ENCODE measurements at regions not wholly inside any gene's neighbourhood (a gene's known extent, or its start where the extent isn't known, plus 50 kb on each side); places are given as distances from the start of the nearest gene placed in this dataset.
"Not testable (repeated sequence)": the region's sequence is repeated elsewhere in the genome, so short reads cannot be mapped to it uniquely, and the experiment has no call there.

DNA sequence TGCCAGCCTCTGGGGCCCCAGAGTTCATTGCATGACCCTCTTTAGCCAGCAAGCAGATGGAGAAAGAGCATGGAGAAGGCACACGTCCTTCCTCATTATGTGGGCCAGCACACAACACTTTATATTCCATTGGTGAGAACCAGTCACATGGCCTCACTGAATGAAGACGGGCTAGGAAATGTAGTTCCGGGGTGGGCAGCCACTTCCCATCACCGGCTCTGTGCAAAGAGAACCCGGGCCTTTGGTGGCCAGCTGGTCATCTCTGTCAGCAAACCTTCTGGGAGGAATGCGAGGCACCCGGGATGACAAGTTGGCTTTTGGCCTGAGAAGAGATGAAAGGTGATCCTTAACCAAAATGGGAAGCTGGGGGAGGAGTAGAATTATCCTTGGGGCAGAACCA lies 90.2 kb upstream of the VGLL4 start:
- Mint-ChIP-seq H3K4me3 (no peak overlapping the region), H3K4me1 (ENCODE audit: low read depth) (no peaks in the 10 kb centered on the region), H3K9me3 (no peaks in the 10 kb centered on the region), H3K27ac (no peak overlapping the region), H3K27me3 (peaks cover 6% of the 10 kb centered on the region), H3K36me3 (ENCODE audit: low read depth) (no peaks in the 10 kb centered on the region)
- intact Hi-C loops (cut with micrococcal nuclease), result no loop called here
- TF ChIP-seq, protein P1, sequence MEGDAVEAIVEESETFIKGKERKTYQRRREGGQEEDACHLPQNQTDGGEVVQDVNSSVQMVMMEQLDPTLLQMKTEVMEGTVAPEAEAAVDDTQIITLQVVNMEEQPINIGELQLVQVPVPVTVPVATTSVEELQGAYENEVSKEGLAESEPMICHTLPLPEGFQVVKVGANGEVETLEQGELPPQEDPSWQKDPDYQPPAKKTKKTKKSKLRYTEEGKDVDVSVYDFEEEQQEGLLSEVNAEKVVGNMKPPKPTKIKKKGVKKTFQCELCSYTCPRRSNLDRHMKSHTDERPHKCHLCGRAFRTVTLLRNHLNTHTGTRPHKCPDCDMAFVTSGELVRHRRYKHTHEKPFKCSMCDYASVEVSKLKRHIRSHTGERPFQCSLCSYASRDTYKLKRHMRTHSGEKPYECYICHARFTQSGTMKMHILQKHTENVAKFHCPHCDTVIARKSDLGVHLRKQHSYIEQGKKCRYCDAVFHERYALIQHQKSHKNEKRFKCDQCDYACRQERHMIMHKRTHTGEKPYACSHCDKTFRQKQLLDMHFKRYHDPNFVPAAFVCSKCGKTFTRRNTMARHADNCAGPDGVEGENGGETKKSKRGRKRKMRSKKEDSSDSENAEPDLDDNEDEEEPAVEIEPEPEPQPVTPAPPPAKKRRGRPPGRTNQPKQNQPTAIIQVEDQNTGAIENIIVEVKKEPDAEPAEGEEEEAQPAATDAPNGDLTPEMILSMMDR (IDR thresholded peaks at IDR 0.05), result no peak
- DNase-seq (no peak), ATAC-seq (no peak)
- POLR2A ChIA-PET, result no interaction called here
- CTCF ChIA-PET, result no interaction called here

DNA sequence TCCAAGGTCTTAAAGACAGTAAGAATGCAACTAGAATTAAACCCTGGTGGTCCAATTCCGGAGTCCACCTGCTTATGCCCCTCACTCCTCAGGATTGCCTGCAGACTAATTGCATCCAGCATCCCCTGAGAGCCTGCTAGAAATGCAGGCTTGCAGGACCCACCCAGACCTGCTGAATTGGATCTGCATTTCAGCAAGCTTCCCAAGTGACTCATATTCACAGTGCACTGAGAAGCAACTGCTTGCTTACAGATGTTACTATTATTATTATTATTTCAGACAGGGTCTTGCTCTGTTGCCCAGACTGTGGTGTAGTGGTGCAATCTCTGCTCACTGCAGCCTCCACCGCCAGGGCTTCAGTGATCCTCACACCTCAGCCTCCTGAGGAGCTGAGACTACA lies 83.5 kb upstream of the VGLL4 start:
- Mint-ChIP-seq H3K27me3 (peaks cover 17% of the 10 kb centered on the region), H3K4me1 (ENCODE audit: low read depth) (peaks cover 3% of the 10 kb centered on the region), H3K9me3 (no peaks in the 10 kb centered on the region), H3K27ac (no peak overlapping the region), H3K4me3 (no peak overlapping the region), H3K36me3 (ENCODE audit: low read depth) (no peaks in the 10 kb centered on the region)
- intact Hi-C loops (cut with micrococcal nuclease), result no loop called here
- ChIA-PET POLR2A (no interaction called here), CTCF (no interaction called here)
- TF ChIP-seq, protein P1 (IDR thresholded peaks at IDR 0.05), result no peak
- DNase-seq (no peak), ATAC-seq (no peak)

DNA sequence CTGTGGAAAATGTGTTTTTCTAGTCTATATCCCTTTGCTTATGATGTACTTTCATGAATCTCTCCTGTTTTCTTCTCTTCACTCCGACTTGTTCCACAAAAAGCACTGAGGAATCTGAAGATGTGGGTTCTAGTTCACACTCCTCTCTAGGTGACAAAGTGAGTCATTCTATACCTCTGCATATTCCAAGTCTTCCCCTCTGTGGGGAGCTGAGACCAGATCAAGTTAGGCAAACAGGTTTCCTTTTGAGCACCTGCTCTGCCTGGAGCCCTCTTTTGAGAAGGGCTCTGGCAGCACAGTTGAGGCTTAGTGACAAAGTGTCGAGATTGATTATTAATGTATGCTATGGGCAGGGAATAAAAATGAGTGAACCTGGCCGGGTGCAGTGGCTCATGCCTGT lies 82.4 kb upstream of the VGLL4 start:
- no peak overlapping the region for H3K27ac Mint-ChIP-seq
- H3K36me3 Mint-ChIP-seq (ENCODE audit: low read depth), result no peaks in the 10 kb centered on the region
- ATAC-seq, result no peak
- H3K4me1 Mint-ChIP-seq (ENCODE audit: low read depth), result peaks cover 4% of the 10 kb centered on the region
- TF ChIP-seq, protein P1 (IDR thresholded peaks at IDR 0.05), result no peak
- ChIA-PET CTCF (no interaction called here), POLR2A (no interaction called here)
- no peak overlapping the region for H3K4me3 Mint-ChIP-seq
- no peak for DNase-seq
- H3K9me3 Mint-ChIP-seq, result no peaks in the 10 kb centered on the region
- intact Hi-C loops (cut with micrococcal nuclease), result no loop called here
- peaks cover 22% of the 10 kb centered on the region for H3K27me3 Mint-ChIP-seq

DNA sequence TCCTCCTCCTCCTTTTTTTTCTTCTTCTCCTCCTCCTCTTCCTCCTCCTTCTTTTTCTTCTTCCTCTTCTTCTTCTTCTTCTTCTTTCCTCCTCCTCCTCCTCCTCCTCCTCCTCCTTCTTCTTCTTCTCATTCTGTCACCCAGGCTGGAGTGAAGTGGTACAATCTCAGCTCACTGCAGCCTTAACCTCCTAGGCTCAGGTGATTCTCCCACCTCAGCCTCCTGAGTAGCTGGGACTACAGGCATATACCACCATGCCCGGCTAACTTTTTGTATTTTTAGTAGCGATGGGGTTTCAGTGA lies 81.6 kb upstream of the VGLL4 start:
- ATAC-seq; POLR2A ChIA-PET; intact Hi-C loops (cut with micrococcal nuclease); H3K27ac Mint-ChIP-seq; H3K4me1 Mint-ChIP-seq (ENCODE audit: low read depth); H3K4me3 Mint-ChIP-seq; CTCF ChIA-PET; DNase-seq; H3K36me3 Mint-ChIP-seq (ENCODE audit: low read depth); H3K9me3 Mint-ChIP-seq: not testable (repeated sequence)
- H3K27me3 Mint-ChIP-seq, result peaks cover 22% of the 10 kb centered on the region

DNA sequence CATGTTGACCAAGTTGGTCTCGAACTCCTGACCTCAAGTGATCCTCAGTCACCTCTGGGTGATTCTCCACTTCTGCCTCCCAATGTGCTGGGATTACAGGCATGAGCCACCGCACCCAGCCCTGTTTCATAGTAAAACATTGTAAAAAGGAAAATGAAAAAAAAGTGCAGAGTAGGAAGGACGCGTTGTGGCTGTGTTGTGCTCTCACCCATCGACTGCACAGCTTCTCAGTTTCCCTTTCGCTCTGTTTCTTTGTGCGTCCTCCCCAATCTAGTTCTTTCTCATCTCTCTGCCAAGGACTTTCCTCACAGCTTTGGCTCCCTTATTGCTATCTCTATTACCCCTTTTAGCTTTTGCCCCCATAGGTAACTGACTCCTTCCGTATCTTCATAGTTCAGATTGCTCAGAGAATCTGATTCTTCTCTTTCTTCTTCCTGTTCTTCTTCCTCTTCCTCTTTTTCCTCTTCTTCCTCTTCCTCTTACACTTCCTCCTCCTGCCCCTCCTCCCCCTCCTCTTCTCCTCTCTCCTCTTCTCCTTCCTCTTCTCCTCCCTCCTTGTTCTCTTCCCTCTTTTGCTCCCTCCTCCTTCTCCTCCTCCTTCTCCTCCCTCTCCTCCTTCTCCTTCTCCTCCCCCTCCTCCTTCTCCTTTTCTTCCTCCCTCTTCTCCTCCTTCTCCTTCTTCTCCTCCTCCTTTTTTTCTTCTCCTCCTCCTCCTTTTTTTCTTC lies 81.1 kb upstream of the VGLL4 start:
- POLR2A ChIA-PET, result no interaction called here
- DNase-seq, result peak; percentile 12

More for the DNA sequence above, 81.1 kb upstream of the VGLL4 start:
- peak; percentile 31 for ATAC-seq
- Mint-ChIP-seq H3K9me3 (no peaks in the 10 kb centered on the region), H3K4me3 (peak overlapping the region; percentile 51), H3K4me1 (ENCODE audit: low read depth) (peaks cover 6% of the 10 kb centered on the region), H3K36me3 (ENCODE audit: low read depth) (no peaks in the 10 kb centered on the region), H3K27ac (peak overlapping the region; percentile 31), H3K27me3 (peaks cover 21% of the 10 kb centered on the region)
- CTCF ChIA-PET, result interaction anchor here (1.4 kb wide), 1 partner anchor 122 kb away, joined by 3 read pairs; the partner anchor contains the start of gene TAMM41
- intact Hi-C loops (cut with micrococcal nuclease), result no loop called here
- TF ChIP-seq, protein P1 (IDR thresholded peaks at IDR 0.05), result no peak

All from activated CD8-positive, alpha-beta T cell treated with anti-CD3 and anti-CD28 coated beads for 36 hours (primary cell).